GF-D8 (cell line): ENCODE measurements at regions not wholly inside any gene's neighbourhood (a gene's known extent, or its start where the extent isn't known, plus 50 kb on each side); places are given as distances from the start of the nearest gene placed in this dataset.

Experiments
- DNase-seq: peaks from one replicate; lab custom pipeline; 2025; lab: John Stamatoyannopoulos, UW

GRCh38 chr22:19574247-19574646, 50.0 kb upstream of the CLDN5 start:
- no peak for DNase-seq

GRCh38 chr22:19576460-19577421, 52.5 kb upstream of the CLDN5 start:
- DNase-seq: no peak

GRCh38 chr22:19577422-19577966, 53.3 kb upstream of the CLDN5 start:
- DNase-seq: no peak

GRCh38 chr22:19578180-19579004, 54.2 kb upstream of the CLDN5 start:
- DNase-seq: no peak

- DNase-seq: no peak
Measured at GRCh38 chr22:19579115-19579811, 55.1 kb upstream of the CLDN5 start.

GRCh38 chr22:19579880-19580279, 55.7 kb upstream of the CLDN5 start:
- DNase-seq: no peak

GRCh38 chr22:19580291-19580890, 56.2 kb upstream of the CLDN5 start:
- DNase-seq: no peak

- no peak for DNase-seq
Measured at GRCh38 chr22:19582033-19582693, 58.0 kb upstream of the CLDN5 start.

- DNase-seq: no peak
Measured at GRCh38 chr22:19586922-19587684, 62.9 kb upstream of the CLDN5 start.

GRCh38 chr22:19590696-19591095, 66.5 kb upstream of the CLDN5 start:
- DNase-seq: no peak

GRCh38 chr22:19591568-19591967, 67.4 kb upstream of the CLDN5 start:
- DNase-seq: no peak

GRCh38 chr22:19592464-19592863, 68.3 kb upstream of the CLDN5 start:
- no peak for DNase-seq

GRCh38 chr22:19593991-19594569, 69.9 kb upstream of the CLDN5 start:
- no peak for DNase-seq

GRCh38 chr22:19595532-19595931, 71.3 kb upstream of the CLDN5 start:
- DNase-seq: no peak

GRCh38 chr22:19596680-19597398, 72.6 kb upstream of the CLDN5 start:
- DNase-seq: no peak

- no peak for DNase-seq
Measured at GRCh38 chr22:19597399-19597735, 73.2 kb upstream of the CLDN5 start.

- no peak for DNase-seq
Measured at GRCh38 chr22:19598054-19598855, 74.0 kb upstream of the CLDN5 start.

- DNase-seq: no peak
Measured at GRCh38 chr22:19599004-19599403, 74.8 kb upstream of the CLDN5 start.
